Breast epithelium (tissue), 3 donors: ENCODE measurements at regions not wholly inside any gene's neighbourhood (a gene's known extent, or its start where the extent isn't known, plus 50 kb on each side); places are given as distances from the start of the nearest gene placed in this dataset.

Experiments used
- CTCF ChIP-seq, 3 donors: fragments of 450-650 bp; IDR thresholded peaks; one replicate each; pipeline ENCODE4 v1.5.1; 2016 to 2017; ENCODE audit warnings: antibody characterized with exemption in 3 of 3, mild to moderate bottlenecking in 3 of 3, moderate library complexity in 3 of 3
- POLR2A ChIP-seq: fragments of 450-650 bp; IDR thresholded peaks from one replicate; pipeline ENCODE4 v1.6.1; 2016; ENCODE audit warnings: antibody characterized with exemption, mild to moderate bottlenecking, moderate library complexity

GRCh38 chr13:58838615-58839014 lies 1207.1 kb downstream of the PCDH17 start:
- TF ChIP-seq POLR2A (no peak), CTCF (IDR thresholded peaks at IDR 0.05) (no peak)
